ENCODE measurements at regions not wholly inside any gene's neighbourhood (a gene's known extent, or its start where the extent isn't known, plus 50 kb on each side); places are given as distances from the start of the nearest gene placed in this dataset.

- intact Hi-C loops (cut with micrococcal nuclease; ENCODE audit: unreplicated experiment) (loop anchor here (10.0 kb wide), 1 partner anchor 256 kb away; no protein-coding TSS in a partner anchor), in situ Hi-C loops (cut with HindIII; ENCODE audit: extremely low pct_ligation_motif_present, low pct_unique_long_range_greater_than_20kb) (no loop called here)
- Histone ChIP-seq H3K36me3 (replicated peaks in 1 of 2; ENCODE audit: control insufficient read depth in 1 of 2, insufficient read depth in 2 of 2, low read length in 2 of 2) (no peaks in the 10 kb centered on the region), H3K27me3 (ENCODE audit: control insufficient read depth in 1 of 2, insufficient read depth in 2 of 2, low read length in 2 of 2) (no peaks in the 10 kb centered on the region), H2AFZ (ENCODE audit: low read length) (no peak overlapping the region), H3K4me1 (ENCODE audit: insufficient read depth, low read length) (peaks cover 4% of the 10 kb centered on the region; the same call in 1 of the 2 replicates), H3K27ac (ENCODE audit: extremely low read length, insufficient read depth, low read length) (no peak overlapping the region), H3K79me2 (ENCODE audit: insufficient read depth, low read length) (no peaks in the 10 kb centered on the region), H4K20me1 (ENCODE audit: insufficient read depth, low read length) (no peaks in the 10 kb centered on the region), H3K9me3 (ENCODE audit: low read length) (no peaks in the 10 kb centered on the region), H3K4me2 (ENCODE audit: low read depth, low read length) (no peak overlapping the region), H3K9ac (ENCODE audit: insufficient read depth, low read depth, low read length) (no peak overlapping the region), H3K4me3 (replicated peaks in 1 of 3; ENCODE audit: insufficient read depth in 1 of 3, low read depth in 2 of 3, low read length in 3 of 3) (no peak overlapping the region)
- DNase-seq (ENCODE audit: low spot score) (no peak), ATAC-seq (no peak), FAIRE-seq (no peak)
- 0% methylated on average over 2 of the region's 2 CpGs for whole genome bisulfite sequencing (ENCODE audit: low lambda C conversion rate)
- CTCF ChIA-PET (ENCODE audit: low intra/inter-chr PET ratio, low total read pairs), result no interaction called here
- no TSS peak for BruUV-seq (replicated peaks)
- POLR2A ChIA-PET, result no interaction called here
- TF ChIP-seq ZNF18 (CRISPR knock-in tag; IDR thresholded peaks at IDR 0.05; ENCODE audit: insufficient replicate concordance) (no peak), ZNF607 (CRISPR knock-in tag; IDR thresholded peaks at IDR 0.05; ENCODE audit: borderline replicate concordance) (no peak), MED13 (CRISPR knock-in tag; IDR thresholded peaks at IDR 0.05) (no peak), HDAC6 (IDR thresholded peaks at IDR 0.05; ENCODE audit: low read depth, low read length) (no peak), ZNF512B (CRISPR knock-in tag; IDR thresholded peaks at IDR 0.05; ENCODE audit: borderline replicate concordance) (no peak), ZNF234 (CRISPR knock-in tag; conservative IDR thresholded peaks at IDR 0.05) (no peak), ZNF101 (CRISPR knock-in tag; IDR thresholded peaks at IDR 0.05; ENCODE audit: borderline replicate concordance, low read depth) (no peak), ZNF629 (CRISPR knock-in tag; conservative IDR thresholded peaks at IDR 0.05) (no peak), DRAP1 (CRISPR knock-in tag; IDR thresholded peaks at IDR 0.05) (no peak), IKZF1 (IDR thresholded peaks at IDR 0.05) (no peak), MLXIP (CRISPR knock-in tag; IDR thresholded peaks at IDR 0.05; ENCODE audit: borderline replicate concordance) (no peak), ZNF83 (CRISPR knock-in tag; IDR thresholded peaks at IDR 0.05; ENCODE audit: borderline replicate concordance) (no peak), HNRNPH1 (optimal IDR thresholded peaks at IDR 0.05; ENCODE audit: low read depth, low read length) (no peak), TFDP2 (CRISPR knock-in tag; IDR thresholded peaks at IDR 0.05) (no peak), KLF9 (CRISPR knock-in tag; IDR thresholded peaks at IDR 0.05; ENCODE audit: low read depth) (no peak), CEBPB (IDR thresholded peaks at IDR 0.05; ENCODE audit: borderline replicate concordance, low read depth, low read length) (no peak), ATAD3A (CRISPR knock-in tag; IDR thresholded peaks at IDR 0.05) (no peak), ZNF543 (CRISPR knock-in tag; IDR thresholded peaks at IDR 0.05) (no peak)
Measured at GRCh38 chr7:91379236-91379635, 115.0 kb downstream of the FZD1 start.

Measured in HepG2 (cell line).